Natural killer cell (primary cell): ENCODE measurements at regions not wholly inside any gene's neighbourhood (a gene's known extent, or its start where the extent isn't known, plus 50 kb on each side); places are given as distances from the start of the nearest gene placed in this dataset.

Source experiments
- ATAC-seq, 3 donors: fragments of 150-1000 bp in 2 of 3; fragments of 200-7000 bp in 1 of 3; cut with Tn5 transposase; 1 replicate in 1 of 3; 2 replicates in 2 of 3; pipeline ENCODE4 v1.10.0; 2021; ENCODE audit warnings: mild to moderate bottlenecking in 2 of 3, moderate library complexity in 2 of 3
- DNase-seq, 2 donors: peaks; one replicate each; pipeline versions ENCODE4 v3.0.0 to v3.0.0-alpha.2; 2013 to 2021; ENCODE audit warnings: mixed read lengths in 1 of 2
- H3K27ac ChIP-seq: one replicate; pipeline ENCODE4 v1.5.1; 2013; ENCODE audit warnings: mild to moderate bottlenecking, low read length
- H3K27me3 ChIP-seq: one replicate; pipeline ENCODE4 v1.6.1; 2013; ENCODE audit warnings: low read length; ENCODE audit not compliant: control insufficient read depth, insufficient read depth
- H3K36me3 ChIP-seq: one replicate; pipeline ENCODE4 v1.6.1; 2013; ENCODE audit warnings: low read length; ENCODE audit not compliant: control insufficient read depth, insufficient read depth
- H3K4me1 ChIP-seq: one replicate; pipeline ENCODE4 v1.6.1; 2013; ENCODE audit warnings: low read length; ENCODE audit not compliant: control insufficient read depth, insufficient read depth
- H3K4me3 ChIP-seq: one replicate; pipeline ENCODE4 v1.5.1; 2013; ENCODE audit warnings: low read length
- H3K9me3 ChIP-seq: one replicate; pipeline ENCODE4 v1.6.1; 2013; ENCODE audit warnings: low read length; ENCODE audit not compliant: control insufficient read depth, insufficient read depth
- H3K27ac Mint-ChIP-seq, 2 donors: one replicate each; pipeline ENCODE4 v1.8.0; 2022; ENCODE audit warnings: mild to moderate bottlenecking in 2 of 2, mixed read lengths in 2 of 2, moderate library complexity in 1 of 2
- H3K27me3 Mint-ChIP-seq, 2 donors: one replicate each; pipeline ENCODE4 v1.8.0; 2022; ENCODE audit warnings: low read depth in 2 of 2, mixed read lengths in 2 of 2
- H3K36me3 Mint-ChIP-seq: one replicate; pipeline ENCODE4 v1.8.0; 2022; ENCODE audit warnings: mixed read lengths
- H3K4me1 Mint-ChIP-seq, 2 donors: one replicate each; pipeline ENCODE4 v1.8.0; 2022; ENCODE audit warnings: mixed read lengths in 2 of 2
- H3K4me3 Mint-ChIP-seq: one replicate; pipeline ENCODE4 v1.8.0; 2022; ENCODE audit warnings: mild to moderate bottlenecking, moderate library complexity, mixed read lengths
- H3K9me3 Mint-ChIP-seq, 2 donors: one replicate each; pipeline ENCODE4 v1.8.0; 2022; ENCODE audit warnings: mixed read lengths in 2 of 2
- CTCF ChIP-seq: fragments of 200-600 bp; IDR thresholded peaks from one replicate; pipeline ENCODE4 v1.8.0; 2022; ENCODE audit warnings: antibody characterized with exemption
- WGBS: methylation state at CpG from one replicate; pipeline ENCODE4 v1.1.7; 2013; ENCODE audit warnings: missing lambda C conversion rate; ENCODE audit not compliant: insufficient coverage; 5-methylcytosine and 5-hydroxymethylcytosine counted together
- intact Hi-C: fragments of 100-400 bp; cut with micrococcal nuclease; formaldehyde crosslinking; loops from one replicate; pipeline ENCODE4 v1.14.2; 2022

- H3K9me3 ChIP-seq, result no peaks in the 10 kb centered on the region
- no peaks in the 10 kb centered on the region for H3K27me3 ChIP-seq
- H3K36me3 Mint-ChIP-seq, result peaks cover 10% of the 10 kb centered on the region
- H3K4me1 ChIP-seq, result no peaks in the 10 kb centered on the region
- intact Hi-C loops, result no loop called here
- no peak overlapping the region for H3K4me3 ChIP-seq
- WGBS, result no CpG with 5 or more reads among the region's 1 CpG
- no peak overlapping the region for H3K27ac Mint-ChIP-seq
- H3K4me3 Mint-ChIP-seq, result no peak overlapping the region
- no peak for ATAC-seq
- no peak for TF ChIP-seq CTCF
- peaks cover 0 to 2% of the 10 kb centered on the region in 2 donors for H3K27me3 Mint-ChIP-seq
- no peak for DNase-seq
- peaks cover 5 to 6% of the 10 kb centered on the region in 2 donors for H3K9me3 Mint-ChIP-seq
- no peaks in the 10 kb centered on the region for H3K4me1 Mint-ChIP-seq
- no peaks in the 10 kb centered on the region for H3K36me3 ChIP-seq
- no peak overlapping the region for H3K27ac ChIP-seq
Measured at GRCh38 chr13:39281539-39282150, 243.4 kb downstream of the NHLRC3 start.

- Histone ChIP-seq H3K27me3 (no peaks in the 10 kb centered on the region), H3K4me1 (no peaks in the 10 kb centered on the region), H3K9me3 (no peaks in the 10 kb centered on the region), H3K4me3 (no peak overlapping the region), H3K27ac (no peak overlapping the region), H3K36me3 (no peaks in the 10 kb centered on the region)
- Mint-ChIP-seq H3K4me1 (no peaks in the 10 kb centered on the region), H3K4me3 (no peak overlapping the region), H3K27me3 (peaks cover 0 to 2% of the 10 kb centered on the region in 2 donors), H3K9me3 (peaks cover 9 to 11% of the 10 kb centered on the region in 2 donors), H3K36me3 (peaks cover 18% of the 10 kb centered on the region), H3K27ac (no peak overlapping the region)
- ATAC-seq (no peak), DNase-seq (no peak)
- no peak for TF ChIP-seq CTCF
- 28% methylated on average over 2 of the region's 4 CpGs for WGBS
- intact Hi-C loops, result no loop called here
Measured at GRCh38 chr13:39282400-39282972, 244.2 kb downstream of the NHLRC3 start.

- Mint-ChIP-seq H3K4me1 (no peaks in the 10 kb centered on the region), H3K27ac (no peak overlapping the region), H3K4me3 (no peak overlapping the region), H3K27me3 (peaks cover 0 to 2% of the 10 kb centered on the region in 2 donors), H3K9me3 (peaks cover 11 to 15% of the 10 kb centered on the region in 2 donors), H3K36me3 (peaks cover 23% of the 10 kb centered on the region)
- Histone ChIP-seq H3K36me3 (no peaks in the 10 kb centered on the region), H3K27me3 (no peaks in the 10 kb centered on the region), H3K4me1 (no peaks in the 10 kb centered on the region), H3K4me3 (no peak overlapping the region), H3K9me3 (no peaks in the 10 kb centered on the region), H3K27ac (no peak overlapping the region)
- WGBS, result 77% methylated on average over 1 of the region's 1 CpG
- intact Hi-C loops, result no loop called here
- TF ChIP-seq CTCF, result no peak
- no peak for DNase-seq
- ATAC-seq, result no peak
Measured at GRCh38 chr13:39283072-39283471, 244.8 kb downstream of the NHLRC3 start.
